Esophagus squamous epithelium (tissue), 4 donors: ENCODE measurements at regions not wholly inside any gene's neighbourhood (a gene's known extent, or its start where the extent isn't known, plus 50 kb on each side); places are given as distances from the start of the nearest gene placed in this dataset.
"Not testable (repeated sequence)": the region's sequence is repeated elsewhere in the genome, so short reads cannot be mapped to it uniquely, and the experiment has no call there.

ENCODE experiments used
- CTCF ChIP-seq, 6 experiments: fragments of 450-650 bp in 4 of 6; fragments of 200-600 bp in 2 of 6; sonication (generic) in 2 of 6; IDR thresholded peaks; one replicate each; pipeline ENCODE4 v1.5.1; 2016 to 2019; ENCODE audit warnings: antibody characterized with exemption in 6 of 6, mild to moderate bottlenecking in 4 of 6, moderate library complexity in 4 of 6
- POLR2A ChIP-seq, 4 donors: fragments of 450-650 bp; IDR thresholded peaks; one replicate each; pipeline ENCODE4 v1.6.1; 2017; ENCODE audit warnings: antibody characterized with exemption in 4 of 4, mild to moderate bottlenecking in 4 of 4, moderate library complexity in 3 of 4

- TF ChIP-seq POLR2A, CTCF (IDR thresholded peaks at IDR 0.05): not testable (repeated sequence)
Observed at GRCh38 chr1:120513531-120513930, 98.7 kb downstream of the NBPF8 start.
